ENCODE measurements at regions not wholly inside any gene's neighbourhood (a gene's known extent, or its start where the extent isn't known, plus 50 kb on each side); places are given as distances from the start of the nearest gene placed in this dataset.
"Not testable (repeated sequence)": the region's sequence is repeated elsewhere in the genome, so short reads cannot be mapped to it uniquely, and the experiment has no call there.

GRCh38 chr1:61028136-61028535, 54.2 kb upstream of the NFIA start:
- no peak for DNase-seq

- not testable (repeated sequence) for DNase-seq
Measured at GRCh38 chr1:61018068-61018467, 64.3 kb upstream of the NFIA start.

GRCh38 chr1:61017651-61018050, 64.7 kb upstream of the NFIA start:
- no peak for DNase-seq

GRCh38 chr1:61013946-61014667, 68.3 kb upstream of the NFIA start:
- no peak for DNase-seq

- no peak for DNase-seq
Measured at GRCh38 chr1:61013189-61013945, 69.0 kb upstream of the NFIA start.

- DNase-seq: no peak
Measured at GRCh38 chr1:61012341-61012761, 70.0 kb upstream of the NFIA start.

- DNase-seq: no peak
Measured at GRCh38 chr1:61011561-61012263, 70.6 kb upstream of the NFIA start.

GRCh38 chr1:61007534-61008364, 74.6 kb upstream of the NFIA start:
- DNase-seq: no peak

GRCh38 chr1:61005614-61006580, 76.5 kb upstream of the NFIA start:
- DNase-seq: no peak

- DNase-seq: no peak
Measured at GRCh38 chr1:61004262-61005003, 77.9 kb upstream of the NFIA start.

- DNase-seq: no peak
Measured at GRCh38 chr1:61000327-61000726, 82.0 kb upstream of the NFIA start.

- no peak for DNase-seq
Measured at GRCh38 chr1:60998786-60999185, 83.6 kb upstream of the NFIA start.

- no peak for DNase-seq
Measured at GRCh38 chr1:60994828-60995492, 87.4 kb upstream of the NFIA start.

GRCh38 chr1:60994369-60994768, 88.0 kb upstream of the NFIA start:
- DNase-seq: no peak

- no peak for DNase-seq
Measured at GRCh38 chr1:60992165-60992564, 90.2 kb upstream of the NFIA start.

- no peak for DNase-seq
Measured at GRCh38 chr1:60990714-60991090, 91.7 kb upstream of the NFIA start.

- no peak for DNase-seq
Measured at GRCh38 chr1:60989749-60990713, 92.3 kb upstream of the NFIA start.

GRCh38 chr1:60988891-60989290, 93.5 kb upstream of the NFIA start:
- no peak for DNase-seq

- DNase-seq: no peak
Measured at GRCh38 chr1:60987904-60988303, 94.5 kb upstream of the NFIA start.
